ENCODE measurements at regions not wholly inside any gene's neighbourhood (a gene's known extent, or its start where the extent isn't known, plus 50 kb on each side); places are given as distances from the start of the nearest gene placed in this dataset.
"Not testable (repeated sequence)": the region's sequence is repeated elsewhere in the genome, so short reads cannot be mapped to it uniquely, and the experiment has no call there.

DNA sequence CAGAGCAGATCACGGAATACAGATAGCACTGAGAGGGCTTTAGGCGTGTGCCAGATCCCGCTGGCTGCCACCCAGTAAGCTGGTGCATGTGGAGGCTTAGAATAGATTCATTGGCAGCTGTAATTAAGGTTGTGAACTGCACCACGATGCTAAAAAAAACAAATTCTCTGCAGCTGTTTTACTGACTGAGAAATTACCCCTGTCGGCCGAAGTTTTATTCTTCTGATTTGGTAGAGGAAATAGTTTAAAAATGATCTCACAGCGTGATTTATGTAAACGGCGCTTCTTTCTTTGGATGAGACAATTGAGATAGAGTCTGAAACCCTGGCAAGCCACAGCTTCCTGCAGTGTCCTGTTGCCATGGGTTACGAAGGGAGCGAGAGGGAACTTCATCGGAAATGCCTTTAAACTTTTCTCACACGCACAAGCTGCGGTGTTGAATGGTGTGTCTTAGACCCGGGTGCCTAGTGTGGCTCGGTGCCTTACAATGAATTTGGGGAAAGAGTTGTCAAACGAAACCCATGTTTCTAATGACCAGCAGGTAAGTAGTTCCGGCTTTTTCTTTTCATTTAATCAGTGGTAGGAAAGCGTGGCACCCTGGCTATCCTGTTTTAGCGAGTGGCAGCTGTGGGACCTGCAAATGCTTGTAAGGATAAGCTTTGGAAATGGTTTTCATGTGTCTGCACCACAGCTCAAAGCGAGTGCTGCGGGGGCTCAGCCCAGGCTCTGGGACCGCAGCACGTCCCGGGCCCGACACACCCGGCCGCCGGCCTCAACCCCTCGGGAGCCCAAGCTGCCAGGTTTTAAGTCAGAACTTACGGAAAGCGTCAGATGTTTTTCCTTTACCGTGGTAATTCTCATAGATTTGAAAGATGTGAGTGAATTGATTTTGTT, 71.7 kb upstream of the HGFAC start:
- Mint-ChIP-seq H3K36me3 (no peaks in the 10 kb centered on the region), H3K9me3 (no peaks in the 10 kb centered on the region), H3K27ac (peak overlapping the region; percentile 14), H3K4me3 (peak overlapping the region; percentile 49), H3K4me1 (peaks cover 39% of the 10 kb centered on the region)
- ATAC-seq (peak; percentile 42), DNase-seq (ENCODE audit: low spot score in 2 of 2) (peak in 1 of 2 donors; percentile 46)

DNA sequence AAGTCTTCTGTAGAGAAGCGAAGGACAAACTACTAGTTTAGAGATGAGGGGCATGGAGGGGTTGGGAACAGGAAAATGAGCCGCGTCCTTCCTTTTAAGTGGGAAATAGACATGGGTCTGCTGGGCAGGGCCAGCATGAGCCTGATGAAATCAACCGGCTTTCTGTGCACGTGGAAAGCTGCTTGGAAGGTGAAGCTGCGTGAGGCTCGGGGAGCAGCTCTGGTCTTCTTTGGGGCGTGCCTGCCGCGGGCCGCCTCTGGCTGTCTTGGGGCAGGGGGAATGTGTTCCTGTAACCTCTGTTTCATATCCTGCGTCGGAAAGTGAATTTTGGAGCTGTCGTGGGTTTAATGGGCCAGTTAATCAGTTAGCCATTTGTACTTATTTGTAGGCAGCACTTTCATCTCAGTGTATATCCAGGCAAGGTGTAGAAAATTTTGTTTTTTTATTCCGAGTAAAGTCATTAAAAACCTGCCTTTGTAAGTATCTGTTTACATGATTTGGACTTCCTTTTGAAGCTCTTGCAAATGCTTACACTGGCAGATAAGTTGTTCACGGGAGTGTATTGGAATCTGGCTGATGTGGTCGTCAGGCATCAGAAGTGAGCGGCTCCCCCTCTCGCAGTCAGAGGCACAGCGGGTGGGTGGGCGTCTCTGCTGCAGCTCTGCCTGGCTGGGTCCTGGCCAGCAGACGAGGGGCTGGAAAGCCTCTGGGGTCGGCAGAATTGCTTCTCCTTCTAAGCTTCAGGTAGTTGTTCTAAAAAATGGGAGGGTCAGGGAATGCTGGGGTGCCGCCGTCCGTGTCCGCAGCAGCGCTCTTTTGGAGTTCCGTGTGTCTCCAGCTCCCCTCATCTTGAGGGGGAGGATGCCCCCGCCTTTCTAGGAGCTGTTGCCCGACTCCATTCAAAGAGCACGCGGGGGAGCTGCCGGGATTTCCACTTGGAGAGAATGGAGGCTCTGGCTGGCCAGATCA, 70.5 kb upstream of the HGFAC start:
- DNase-seq (ENCODE audit: low spot score in 2 of 2), result peak in 1 of 2 donors; percentile 34
- Mint-ChIP-seq H3K27ac (no peak overlapping the region), H3K4me1 (peaks cover 39% of the 10 kb centered on the region), H3K9me3 (no peaks in the 10 kb centered on the region), H3K36me3 (no peaks in the 10 kb centered on the region), H3K4me3 (no peak overlapping the region)
- no peak for ATAC-seq

DNA sequence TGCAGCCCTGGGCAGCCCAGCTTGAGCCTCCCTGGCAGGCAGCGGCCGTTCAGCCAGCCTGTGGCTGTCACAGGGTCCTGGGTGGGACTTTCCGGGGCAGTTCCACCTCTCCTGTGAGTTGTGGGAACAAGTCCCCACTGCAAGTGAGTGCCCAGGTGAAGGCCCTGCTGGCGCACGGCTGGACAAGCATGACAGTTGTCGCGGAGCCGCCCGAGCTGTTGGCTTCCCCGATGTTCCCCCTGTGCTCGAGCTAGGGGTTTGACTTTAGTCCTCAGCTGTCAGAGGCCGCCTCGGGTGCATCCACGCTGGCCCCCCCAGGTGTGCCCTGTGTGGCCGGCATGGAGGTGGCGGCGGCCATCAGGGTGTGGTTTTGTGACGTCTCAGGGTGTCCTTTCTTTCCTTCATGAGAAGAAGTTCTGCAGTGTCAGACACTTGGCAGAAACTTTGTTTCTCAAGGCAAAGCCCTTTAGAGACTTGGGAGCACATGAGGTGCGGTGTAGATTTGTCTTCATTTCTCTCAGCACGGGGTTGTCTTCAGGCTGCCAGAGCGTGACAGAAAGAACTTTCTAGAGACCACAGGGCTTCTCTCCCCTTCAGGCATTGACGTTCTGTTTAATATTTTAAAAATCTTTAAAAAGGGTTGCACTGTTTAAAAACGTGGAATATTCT, 69.4 kb upstream of the HGFAC start:
- H3K27ac Mint-ChIP-seq, result no peak overlapping the region
- peaks cover 39% of the 10 kb centered on the region for H3K4me1 Mint-ChIP-seq
- DNase-seq (ENCODE audit: low spot score in 2 of 2) (no peak), ATAC-seq (no peak)
- H3K36me3 Mint-ChIP-seq, result no peaks in the 10 kb centered on the region
- peak overlapping the region; percentile 13 for H3K4me3 Mint-ChIP-seq
- H3K9me3 Mint-ChIP-seq, result no peaks in the 10 kb centered on the region

DNA sequence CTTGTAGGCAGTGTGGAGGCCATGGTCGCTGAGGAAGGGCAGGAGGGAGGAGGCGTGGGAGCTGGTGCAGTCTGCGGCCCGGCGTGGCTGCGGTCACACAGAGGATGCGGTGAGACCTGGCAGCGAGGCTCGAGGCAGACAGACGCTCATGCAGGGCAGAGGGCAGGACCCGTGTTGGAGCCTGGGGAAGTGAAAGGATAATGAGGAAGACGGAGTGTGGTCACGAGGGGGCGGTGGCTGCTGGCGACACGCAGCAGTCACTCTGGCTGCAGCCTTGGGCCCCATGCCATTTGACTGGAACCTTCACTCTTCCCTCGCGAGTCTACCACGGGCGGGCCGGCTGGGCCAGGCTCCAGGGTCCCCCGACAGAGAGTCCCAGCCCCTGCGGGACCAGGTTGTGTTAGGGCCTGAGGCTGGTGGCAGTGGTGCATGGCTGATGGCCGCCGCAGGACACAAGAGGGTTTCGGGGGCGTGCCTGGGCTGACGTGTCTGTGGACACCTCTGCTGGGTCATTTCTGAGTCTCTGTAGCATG, 68.8 kb upstream of the HGFAC start:
- ATAC-seq (peak; percentile 66), DNase-seq (ENCODE audit: low spot score in 2 of 2) (peak in 1 of 2 donors; percentile 40)
- Mint-ChIP-seq H3K36me3 (no peaks in the 10 kb centered on the region), H3K9me3 (no peaks in the 10 kb centered on the region), H3K4me3 (peak overlapping the region; percentile 13), H3K27ac (no peak overlapping the region), H3K4me1 (peaks cover 39% of the 10 kb centered on the region)

DNA sequence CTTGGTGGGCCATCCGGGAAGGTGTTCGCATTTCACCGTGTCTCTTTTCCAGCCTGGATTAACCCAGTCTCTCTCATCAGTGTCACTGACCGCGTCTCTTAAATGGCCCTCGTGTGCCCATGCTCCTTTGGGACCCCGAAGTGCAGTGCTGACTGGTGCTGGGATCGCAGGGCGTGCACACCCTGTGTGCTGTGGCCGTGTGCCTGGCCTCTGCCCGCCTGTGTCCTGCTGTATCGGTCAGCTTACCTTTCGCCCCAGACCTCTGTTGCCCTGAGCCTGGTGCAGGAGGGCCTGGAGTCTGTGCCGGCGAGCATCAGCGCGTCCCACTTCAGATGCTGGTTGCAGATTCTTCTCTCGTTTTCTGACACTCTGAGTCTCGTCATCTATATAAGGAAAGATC, 68.3 kb upstream of the HGFAC start:
- no peak for ATAC-seq
- Mint-ChIP-seq H3K36me3 (no peaks in the 10 kb centered on the region), H3K4me3 (no peak overlapping the region), H3K4me1 (peaks cover 35% of the 10 kb centered on the region), H3K9me3 (no peaks in the 10 kb centered on the region), H3K27ac (no peak overlapping the region)
- DNase-seq (ENCODE audit: low spot score in 2 of 2), result no peak

DNA sequence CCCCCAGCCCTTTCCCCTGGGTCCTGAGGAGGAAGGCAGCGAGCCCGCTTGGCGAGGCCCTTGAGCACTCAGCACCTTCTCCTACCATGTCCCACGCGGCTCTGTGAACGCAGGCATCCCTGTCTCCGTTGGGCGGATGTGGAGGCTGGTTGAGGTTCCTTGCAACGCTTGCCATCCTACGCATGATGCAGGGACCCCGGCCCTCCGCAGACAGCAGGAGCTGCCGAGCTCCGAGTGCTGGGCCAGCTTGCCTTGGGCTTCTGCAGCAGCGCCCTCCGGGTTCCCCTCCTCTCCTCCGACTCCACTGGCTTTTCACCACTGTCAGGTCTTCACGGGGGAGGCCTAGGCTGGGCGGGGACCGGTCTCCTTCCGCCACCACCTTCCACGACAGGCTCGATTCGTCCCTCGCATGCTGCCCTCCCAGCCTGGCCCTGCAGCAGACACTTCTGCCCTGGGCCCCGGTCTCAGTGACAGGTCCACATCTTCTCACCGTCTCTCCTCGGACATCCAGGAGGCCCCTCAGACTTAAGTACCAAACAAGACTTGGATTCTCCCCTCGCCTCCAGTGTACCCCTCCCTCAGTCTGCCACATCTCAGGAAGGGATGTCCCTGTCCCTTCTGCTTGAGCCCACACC, 67.6 kb upstream of the HGFAC start:
- no peaks in the 10 kb centered on the region for H3K36me3 Mint-ChIP-seq
- DNase-seq (ENCODE audit: low spot score in 2 of 2) (peak in 1 of 2 donors; percentile 44), ATAC-seq (no peak)
- H3K4me1 Mint-ChIP-seq, result peaks cover 28% of the 10 kb centered on the region
- no peak overlapping the region for H3K4me3 Mint-ChIP-seq
- no peak overlapping the region for H3K27ac Mint-ChIP-seq
- H3K9me3 Mint-ChIP-seq, result no peaks in the 10 kb centered on the region

DNA sequence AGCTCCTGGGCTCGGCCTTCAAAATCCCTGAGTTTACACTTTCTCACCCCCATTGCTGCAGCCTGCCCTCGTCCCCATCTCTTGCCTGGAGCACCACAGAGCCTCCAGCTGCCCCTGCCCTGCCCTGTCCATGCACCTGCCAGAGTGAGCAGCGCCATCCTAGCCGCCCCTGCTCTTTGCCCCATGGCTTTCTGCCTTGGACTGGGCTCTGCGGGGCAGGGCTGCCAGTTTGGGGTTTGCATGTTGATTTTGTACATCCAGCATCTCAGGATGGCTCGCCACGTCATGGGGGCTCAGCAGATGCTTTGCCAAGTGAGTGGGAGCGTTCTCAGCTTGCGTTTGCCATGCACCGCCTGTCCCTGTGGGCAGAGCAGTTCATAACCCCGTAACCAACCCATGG, 67.1 kb upstream of the HGFAC start:
- peaks cover 23% of the 10 kb centered on the region for H3K4me1 Mint-ChIP-seq
- ATAC-seq, result no peak
- H3K36me3 Mint-ChIP-seq, result no peaks in the 10 kb centered on the region
- H3K9me3 Mint-ChIP-seq, result peaks cover under 1% of the 10 kb centered on the region
- no peak for DNase-seq (ENCODE audit: low spot score in 2 of 2)
- H3K4me3 Mint-ChIP-seq, result no peak overlapping the region
- no peak overlapping the region for H3K27ac Mint-ChIP-seq

DNA sequence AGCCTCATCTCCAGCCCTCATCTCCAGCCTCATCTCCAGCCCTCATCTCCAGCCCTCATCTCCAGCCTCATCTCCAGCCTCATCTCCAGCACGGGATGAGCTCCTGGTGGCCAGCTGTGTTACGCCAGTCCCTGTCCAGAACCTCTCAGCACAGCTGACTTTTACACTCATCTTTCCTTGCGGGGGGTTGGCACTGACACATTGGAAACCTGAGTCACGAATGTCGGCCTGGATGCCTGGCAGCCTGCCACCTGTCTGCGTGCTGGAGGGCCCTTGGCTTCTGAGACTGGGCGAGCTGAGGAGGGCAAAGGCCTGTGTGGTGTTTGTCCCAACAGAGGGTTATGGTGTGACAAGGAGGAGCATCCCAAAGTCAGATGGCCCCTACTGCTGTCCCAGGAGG, 66.1 kb upstream of the HGFAC start:
- Mint-ChIP-seq H3K4me3 (no peak overlapping the region), H3K4me1 (peaks cover 16% of the 10 kb centered on the region), H3K9me3 (peaks cover 4% of the 10 kb centered on the region), H3K27ac (no peak overlapping the region), H3K36me3 (no peaks in the 10 kb centered on the region)
- ATAC-seq (no peak), DNase-seq (ENCODE audit: low spot score in 2 of 2) (no peak)

DNA sequence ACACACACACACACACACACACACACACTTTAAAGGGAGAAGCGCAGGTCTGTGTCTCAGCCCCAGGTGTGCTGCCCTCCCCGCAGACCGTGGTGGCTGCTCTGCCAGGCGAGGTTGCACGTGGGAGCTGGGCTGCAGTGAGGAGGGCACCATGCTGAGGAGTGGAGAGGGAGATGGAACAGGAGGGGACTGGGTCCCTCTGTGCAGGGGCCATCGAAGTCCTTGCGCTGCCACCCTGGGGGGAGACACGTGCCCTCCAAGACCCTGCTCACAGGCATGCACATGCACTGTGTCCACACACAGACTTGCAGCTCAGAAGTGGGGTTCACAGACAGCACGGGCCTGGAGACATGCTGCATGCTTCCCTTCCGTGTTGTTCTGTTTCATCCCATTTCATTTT, 65.5 kb upstream of the HGFAC start:
- DNase-seq (ENCODE audit: low spot score in 2 of 2) (no peak), ATAC-seq (no peak)
- H3K27ac Mint-ChIP-seq, result no peak overlapping the region
- no peak overlapping the region for H3K4me3 Mint-ChIP-seq
- no peaks in the 10 kb centered on the region for H3K36me3 Mint-ChIP-seq
- H3K4me1 Mint-ChIP-seq, result peaks cover 12% of the 10 kb centered on the region
- H3K9me3 Mint-ChIP-seq, result peaks cover 7% of the 10 kb centered on the region

DNA sequence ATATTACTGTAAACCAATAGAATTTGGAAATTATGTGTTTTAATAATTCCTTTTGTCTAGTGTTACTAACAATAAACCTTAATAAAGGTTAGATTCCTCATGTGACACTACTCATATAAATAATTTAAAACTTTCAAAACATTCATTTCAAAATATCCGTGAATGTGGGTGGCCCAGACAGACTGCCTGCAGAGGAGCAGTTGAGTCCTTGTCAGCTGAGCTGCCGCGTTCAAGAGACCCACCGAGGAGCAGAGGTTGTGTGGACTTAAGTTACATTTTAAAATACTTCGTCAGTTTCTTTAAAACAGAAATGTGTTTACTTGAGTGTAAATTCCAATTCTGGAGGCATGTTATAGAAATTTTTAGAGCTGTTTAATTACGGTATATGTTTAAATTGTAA, 64.2 kb upstream of the HGFAC start:
- Mint-ChIP-seq H3K4me1 (peaks cover 10% of the 10 kb centered on the region), H3K36me3 (no peaks in the 10 kb centered on the region), H3K9me3 (peaks cover 7% of the 10 kb centered on the region), H3K27ac (no peak overlapping the region), H3K4me3 (no peak overlapping the region)
- ATAC-seq, result no peak
- DNase-seq (ENCODE audit: low spot score in 2 of 2), result no peak

DNA sequence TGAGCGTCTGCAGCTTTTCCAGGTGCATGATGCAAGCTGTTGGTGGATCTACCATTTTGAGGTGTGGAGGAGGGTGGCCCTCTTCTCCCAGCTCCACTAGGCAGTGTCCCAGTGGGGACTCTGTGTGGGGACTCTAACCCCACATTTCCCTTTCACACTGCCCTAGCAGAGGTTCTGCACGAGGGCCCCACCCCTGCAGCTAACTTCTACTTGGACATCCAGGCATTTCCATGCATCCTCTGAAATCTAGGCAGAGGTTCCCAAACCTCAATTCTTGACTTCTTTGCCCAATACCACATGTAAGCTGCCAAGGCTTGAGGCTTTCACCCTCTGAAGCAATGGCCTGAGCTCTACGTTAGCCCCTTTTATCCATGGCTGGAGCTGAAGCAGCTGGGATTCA, 61.4 kb upstream of the HGFAC start:
- H3K4me3 Mint-ChIP-seq; H3K36me3 Mint-ChIP-seq; H3K9me3 Mint-ChIP-seq; H3K27ac Mint-ChIP-seq; ATAC-seq; H3K4me1 Mint-ChIP-seq; DNase-seq (ENCODE audit: low spot score in 2 of 2): not testable (repeated sequence)

DNA sequence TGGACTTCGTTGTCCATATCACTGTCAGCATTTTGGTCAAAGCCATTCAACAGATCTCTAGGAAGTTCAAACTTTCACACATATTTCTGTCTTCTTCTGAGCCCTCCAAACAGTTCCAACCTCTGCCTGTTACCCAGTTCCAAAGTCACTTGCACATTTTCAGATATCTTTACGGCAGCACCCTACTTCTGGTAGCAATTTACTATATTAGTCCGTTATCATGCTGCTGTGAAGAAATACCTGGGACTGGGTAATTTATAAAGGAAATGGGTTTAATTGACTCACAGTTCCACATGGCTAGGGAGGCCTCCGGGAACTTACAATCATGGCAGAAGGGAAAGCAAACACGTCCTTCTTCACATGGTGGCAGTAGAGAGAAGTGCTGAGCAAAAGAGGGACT, 60.6 kb upstream of the HGFAC start:
- not testable (repeated sequence) for DNase-seq (ENCODE audit: low spot score in 2 of 2); ATAC-seq; H3K27ac Mint-ChIP-seq; H3K4me1 Mint-ChIP-seq; H3K4me3 Mint-ChIP-seq; H3K36me3 Mint-ChIP-seq; H3K9me3 Mint-ChIP-seq

DNA sequence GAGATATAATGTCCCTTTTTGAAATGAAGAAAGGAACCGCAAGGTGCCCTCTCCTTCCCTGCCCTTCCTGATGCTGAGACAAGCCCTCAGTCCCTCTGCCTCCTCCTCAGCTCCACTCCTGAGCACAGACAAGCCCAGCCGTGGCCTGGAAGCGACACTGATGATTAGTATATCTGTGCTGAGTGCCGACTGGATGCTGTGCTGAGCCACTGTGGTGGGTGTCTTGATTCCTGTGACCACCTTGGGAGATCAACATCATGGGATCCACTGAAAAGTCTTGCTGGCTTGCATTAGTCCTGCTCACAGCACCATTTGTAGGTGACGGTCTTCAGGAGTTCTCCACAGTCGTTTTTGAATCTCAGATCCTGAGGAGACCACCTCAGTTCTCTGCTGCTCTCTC, 59.5 kb upstream of the HGFAC start:
- peaks cover 10% of the 10 kb centered on the region for H3K4me1 Mint-ChIP-seq
- no peak overlapping the region for H3K27ac Mint-ChIP-seq
- ATAC-seq (no peak), DNase-seq (ENCODE audit: low spot score in 2 of 2) (no peak)
- no peaks in the 10 kb centered on the region for H3K36me3 Mint-ChIP-seq
- peaks cover 7% of the 10 kb centered on the region for H3K9me3 Mint-ChIP-seq
- H3K4me3 Mint-ChIP-seq, result no peak overlapping the region

DNA sequence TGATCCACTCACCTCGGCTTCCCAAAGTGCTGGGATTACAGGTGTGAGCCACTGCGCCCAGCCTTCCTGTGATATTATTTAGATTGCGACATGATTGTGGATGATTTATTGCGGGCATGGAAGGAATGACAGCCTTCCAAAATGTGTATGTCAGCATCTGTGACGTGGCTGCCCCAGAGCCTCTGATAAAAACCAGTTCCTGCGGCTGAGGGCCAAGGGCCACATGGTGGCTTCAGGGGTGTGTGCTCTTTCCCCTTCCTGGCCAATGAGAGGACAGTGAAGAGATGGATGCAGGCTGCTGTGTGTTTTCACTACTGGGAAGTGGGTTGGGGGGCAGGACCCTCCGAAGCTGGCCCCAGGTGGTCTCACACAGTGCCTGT, 57.4 kb upstream of the HGFAC start:
- ATAC-seq (no peak), DNase-seq (ENCODE audit: low spot score in 2 of 2) (no peak)
- Mint-ChIP-seq H3K27ac (no peak overlapping the region), H3K9me3 (peaks cover 7% of the 10 kb centered on the region), H3K36me3 (no peaks in the 10 kb centered on the region), H3K4me1 (peaks cover 10% of the 10 kb centered on the region), H3K4me3 (no peak overlapping the region)
